ENCODE measurements at regions not wholly inside any gene's neighbourhood (a gene's known extent, or its start where the extent isn't known, plus 50 kb on each side); places are given as distances from the start of the nearest gene placed in this dataset.

DNA sequence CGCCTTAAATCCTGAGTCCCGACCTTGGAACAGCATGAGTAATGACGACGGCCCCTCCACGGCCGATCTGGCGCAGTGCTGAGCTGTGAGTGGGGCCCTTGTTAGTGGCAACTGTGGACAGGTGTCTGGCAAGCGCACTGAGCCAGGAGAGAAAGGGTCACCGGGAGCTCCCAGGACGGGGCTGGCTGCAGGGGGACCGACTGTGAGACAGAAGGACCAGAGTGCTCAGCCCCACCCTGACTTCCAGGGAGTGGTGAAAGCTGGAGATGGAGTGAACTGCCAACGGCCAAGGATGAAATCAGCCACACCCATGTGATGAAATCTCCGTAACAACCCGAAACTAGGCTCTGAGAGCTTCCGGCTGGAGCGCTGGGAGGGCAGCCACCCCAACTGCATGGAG, 228.6 kb downstream of the BRD1 start:
- Histone ChIP-seq H3K4me3 (no peak overlapping the region), H3K36me3 (replicated peaks) (peaks cover 14% of the 10 kb centered on the region), H3K4me1 (no peaks in the 10 kb centered on the region), H3K9me3 (peaks cover under 1% of the 10 kb centered on the region; the same call in 1 of the 2 replicates), H3K27me3 (ENCODE audit: low read depth) (no peaks in the 10 kb centered on the region)
- in situ Hi-C loops (cut with MboI; ENCODE audit: low sequenced_read_pairs): no loop called here
- no peak for DNase-seq (ENCODE audit: low spot score in 2 of 2)

DNA sequence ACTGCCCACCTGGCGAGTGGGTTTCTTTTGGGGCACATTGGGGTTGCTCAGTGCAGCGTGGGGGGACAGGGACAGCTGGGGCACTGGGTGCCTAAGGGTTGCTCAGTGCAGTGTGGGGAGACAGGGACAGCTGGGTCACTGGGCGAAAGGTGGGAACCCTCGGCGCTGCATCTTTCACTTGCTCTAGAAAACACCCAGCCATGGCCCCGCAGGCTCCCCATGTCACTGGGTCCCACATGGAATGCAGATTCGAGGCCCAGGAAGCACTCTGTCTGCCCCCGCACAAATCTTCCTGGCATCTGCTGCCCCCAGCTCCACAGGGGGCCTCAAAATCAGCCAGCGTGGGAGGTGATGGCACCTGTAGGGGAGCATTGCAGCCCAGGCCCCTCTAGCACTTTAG, 229.3 kb downstream of the BRD1 start:
- Histone ChIP-seq H3K4me3 (no peak overlapping the region), H3K4me1 (no peaks in the 10 kb centered on the region), H3K27me3 (ENCODE audit: low read depth) (no peaks in the 10 kb centered on the region), H3K9me3 (no peaks in the 10 kb centered on the region; the same call in 1 of the 2 replicates), H3K36me3 (replicated peaks) (peaks cover 16% of the 10 kb centered on the region)
- in situ Hi-C loops (cut with MboI; ENCODE audit: low sequenced_read_pairs): no loop called here
- DNase-seq (ENCODE audit: low spot score in 2 of 2): no peak

DNA sequence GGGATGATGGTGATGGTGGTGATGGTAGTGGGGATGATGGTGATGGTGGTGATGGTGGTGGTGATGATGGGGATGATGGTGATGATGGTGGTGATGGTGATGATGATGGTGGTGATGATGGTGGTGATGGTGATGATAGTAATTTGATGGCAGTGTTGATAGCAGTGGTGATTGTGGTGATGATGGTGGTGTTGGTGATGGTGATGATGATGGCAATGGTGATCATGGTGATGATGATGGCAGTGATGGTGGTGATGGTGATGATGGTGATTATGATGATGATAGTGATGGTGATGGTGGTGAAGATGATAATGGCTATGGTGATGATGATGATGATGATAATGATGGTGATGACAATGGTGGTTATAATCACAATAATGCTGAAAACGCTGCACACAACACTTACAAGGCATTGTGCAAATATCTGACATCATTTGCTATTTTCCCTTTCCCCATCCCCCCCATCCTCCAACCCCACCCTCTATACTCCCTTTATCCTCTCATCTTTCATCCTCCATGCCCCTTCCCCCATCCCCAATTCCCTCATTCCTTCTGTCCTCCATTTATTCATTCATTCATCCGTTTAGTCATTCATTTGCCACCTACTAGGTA, 230.1 kb downstream of the BRD1 start:
- Histone ChIP-seq H3K36me3 (replicated peaks) (peaks cover 19% of the 10 kb centered on the region), H3K4me3 (no peak overlapping the region), H3K4me1 (no peaks in the 10 kb centered on the region), H3K9me3 (no peaks in the 10 kb centered on the region; the same call in 1 of the 2 replicates), H3K27me3 (ENCODE audit: low read depth) (no peaks in the 10 kb centered on the region)
- DNase-seq (ENCODE audit: low spot score in 2 of 2): no peak
- in situ Hi-C loops (cut with MboI; ENCODE audit: low sequenced_read_pairs): no loop called here

DNA sequence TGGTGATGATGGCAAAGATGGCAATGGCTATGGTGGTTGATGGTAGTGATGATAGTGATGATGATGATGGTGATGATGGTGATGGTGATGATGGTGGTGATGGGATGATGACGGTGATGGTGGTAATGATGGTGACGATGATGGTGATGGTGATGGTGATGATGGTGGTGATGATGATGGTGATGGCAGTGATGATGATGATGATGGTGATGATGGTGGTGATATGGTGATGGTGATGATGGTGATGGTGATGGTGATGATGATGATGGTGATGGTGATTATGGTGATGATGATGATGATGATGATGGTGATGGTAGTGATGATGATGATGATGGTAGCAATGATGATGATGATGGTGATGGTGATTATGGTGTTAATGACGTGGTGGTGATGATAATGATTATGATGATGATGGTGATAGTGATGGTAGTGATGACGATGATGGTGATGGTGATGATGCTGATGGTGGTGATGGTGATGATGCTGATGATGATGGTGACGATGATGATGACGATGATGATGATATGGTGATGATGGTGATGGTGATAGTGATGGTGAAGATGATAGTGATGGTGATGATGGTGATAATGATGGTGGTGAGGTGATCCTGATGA, 232.1 kb downstream of the BRD1 start:
- in situ Hi-C loops (cut with MboI; ENCODE audit: low sequenced_read_pairs): no loop called here
- DNase-seq (ENCODE audit: low spot score in 2 of 2): no peak
- H3K4me3 ChIP-seq: no peak overlapping the region
- no peaks in the 10 kb centered on the region for H3K27me3 ChIP-seq (ENCODE audit: low read depth)
- H3K36me3 ChIP-seq (replicated peaks): peaks cover 19% of the 10 kb centered on the region
- no peaks in the 10 kb centered on the region for H3K4me1 ChIP-seq
- no peaks in the 10 kb centered on the region; the same call in 1 of the 2 replicates for H3K9me3 ChIP-seq

DNA sequence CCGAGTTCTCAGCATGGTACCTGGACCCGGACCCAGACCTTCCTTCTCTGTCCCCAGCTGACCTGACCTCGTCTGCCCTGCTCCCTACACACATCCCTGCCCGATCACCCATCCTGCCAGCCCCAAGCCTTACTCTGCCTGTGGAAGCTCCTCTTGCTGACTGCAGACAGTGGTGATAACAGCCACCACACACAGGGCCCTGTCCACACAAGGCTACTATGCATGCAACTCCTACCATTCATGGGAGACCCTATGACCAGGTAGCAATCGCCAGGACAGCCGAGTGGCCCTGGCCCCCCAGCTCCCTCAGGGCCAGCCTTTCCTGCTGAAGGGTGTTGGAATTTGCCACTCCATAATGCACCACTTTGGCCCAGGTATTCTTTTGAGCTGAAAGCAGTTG, 233.6 kb downstream of the BRD1 start:
- Histone ChIP-seq H3K4me1 (no peaks in the 10 kb centered on the region), H3K36me3 (replicated peaks) (peaks cover 19% of the 10 kb centered on the region), H3K27me3 (ENCODE audit: low read depth) (no peaks in the 10 kb centered on the region), H3K9me3 (no peaks in the 10 kb centered on the region; the same call in 1 of the 2 replicates), H3K4me3 (no peak overlapping the region)
- DNase-seq (ENCODE audit: low spot score in 2 of 2): no peak
- in situ Hi-C loops (cut with MboI; ENCODE audit: low sequenced_read_pairs): no loop called here

DNA sequence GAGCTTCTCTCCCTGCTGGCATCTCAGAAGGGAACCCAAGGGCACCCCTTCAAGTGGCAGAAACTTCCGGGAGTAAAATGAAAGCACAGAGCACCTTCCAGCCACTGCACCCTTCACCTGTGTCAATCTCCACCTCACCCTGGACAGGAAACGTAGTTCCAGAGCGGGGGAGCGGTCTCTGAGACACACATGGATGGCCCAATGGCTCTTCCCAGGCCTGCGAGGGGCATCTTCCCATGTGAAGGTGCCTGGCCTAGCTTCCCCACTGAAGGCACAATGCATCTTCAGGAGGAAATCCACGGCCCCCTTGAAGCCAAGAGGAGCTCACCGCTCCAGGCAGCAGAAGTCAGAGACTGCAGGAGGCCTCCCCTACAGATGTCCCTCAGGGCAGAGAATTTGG, 234.2 kb downstream of the BRD1 start:
- DNase-seq (ENCODE audit: low spot score in 2 of 2): no peak
- no peaks in the 10 kb centered on the region; the same call in 1 of the 2 replicates for H3K9me3 ChIP-seq
- no peaks in the 10 kb centered on the region for H3K27me3 ChIP-seq (ENCODE audit: low read depth)
- no peak overlapping the region for H3K4me3 ChIP-seq
- H3K4me1 ChIP-seq: no peaks in the 10 kb centered on the region
- in situ Hi-C loops (cut with MboI; ENCODE audit: low sequenced_read_pairs): no loop called here
- H3K36me3 ChIP-seq (replicated peaks): peaks cover 19% of the 10 kb centered on the region

DNA sequence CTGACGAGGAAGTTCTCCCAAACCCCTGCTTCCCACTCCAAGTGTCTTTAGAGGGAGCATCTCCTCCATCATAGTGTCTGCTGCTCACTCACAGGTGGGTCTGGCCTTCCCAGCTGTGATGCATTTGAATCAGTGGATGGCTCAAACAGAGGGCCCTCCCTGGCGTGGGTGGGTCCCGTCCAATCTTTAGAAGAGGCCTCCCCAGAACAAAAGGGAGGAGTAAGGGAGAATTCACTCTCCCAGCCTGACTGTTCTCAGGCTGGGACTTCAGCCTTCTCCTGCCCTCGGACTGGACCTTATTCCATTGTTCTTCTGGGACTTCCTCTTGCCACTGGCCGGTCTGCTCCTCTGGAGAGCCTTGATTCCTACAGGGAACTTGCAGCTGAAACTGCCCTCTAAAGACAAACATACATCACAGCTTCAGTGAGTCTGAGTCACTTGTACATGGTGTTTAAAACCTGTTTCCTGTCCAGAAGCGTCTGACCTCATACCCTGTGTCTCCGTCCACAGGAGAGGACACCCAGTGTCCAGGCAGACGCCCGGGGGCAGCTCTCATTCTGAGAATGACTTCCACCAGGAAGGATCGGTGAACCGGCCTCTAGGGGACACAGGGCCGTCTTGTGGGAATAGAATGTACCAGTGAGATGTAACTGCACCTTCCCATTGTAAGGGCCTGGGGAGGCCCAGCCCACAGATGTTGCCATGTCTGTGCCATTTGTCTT, 234.7 kb downstream of the BRD1 start:
- no peak for DNase-seq (ENCODE audit: low spot score in 2 of 2)
- no peaks in the 10 kb centered on the region; the same call in 1 of the 2 replicates for H3K9me3 ChIP-seq
- in situ Hi-C loops (cut with MboI; ENCODE audit: low sequenced_read_pairs): no loop called here
- H3K4me3 ChIP-seq: no peak overlapping the region
- H3K27me3 ChIP-seq (ENCODE audit: low read depth): no peaks in the 10 kb centered on the region
- peaks cover 19% of the 10 kb centered on the region for H3K36me3 ChIP-seq (replicated peaks)
- no peaks in the 10 kb centered on the region for H3K4me1 ChIP-seq

DNA sequence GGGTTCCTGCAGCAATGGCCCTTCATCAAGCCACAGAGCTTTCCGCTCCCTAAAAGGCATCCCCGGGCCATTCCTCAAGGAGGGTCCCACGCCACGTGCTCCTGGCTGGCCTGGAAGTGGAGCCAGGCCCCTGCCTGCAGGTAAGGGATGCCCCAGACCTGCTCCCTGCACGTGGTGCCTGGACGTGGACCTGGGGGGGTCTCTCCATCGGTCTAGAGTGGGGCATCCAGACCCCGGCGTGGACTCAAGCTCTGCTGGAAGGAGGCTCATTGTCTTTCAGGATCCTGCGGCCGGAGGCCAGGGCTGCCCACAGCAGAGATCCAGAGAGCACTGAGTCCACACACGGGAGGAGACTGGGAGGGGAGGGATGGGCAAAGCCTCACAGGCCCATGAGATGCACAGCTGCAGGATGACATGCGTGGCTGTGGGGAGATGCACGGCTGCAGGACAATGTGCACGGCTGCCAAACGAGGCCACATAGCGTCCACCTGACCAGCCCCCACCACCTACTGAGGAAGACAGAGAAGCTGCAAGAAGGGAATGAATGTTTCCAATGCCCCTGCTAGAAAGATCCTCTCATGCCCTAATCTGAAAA, 236.7 kb downstream of the BRD1 start:
- in situ Hi-C loops (cut with MboI; ENCODE audit: low sequenced_read_pairs): no loop called here
- no peaks in the 10 kb centered on the region; the same call in 1 of the 2 replicates for H3K9me3 ChIP-seq
- H3K36me3 ChIP-seq (replicated peaks): peaks cover 19% of the 10 kb centered on the region
- no peak for DNase-seq (ENCODE audit: low spot score in 2 of 2)
- H3K27me3 ChIP-seq (ENCODE audit: low read depth): no peaks in the 10 kb centered on the region
- no peak overlapping the region for H3K4me3 ChIP-seq
- H3K4me1 ChIP-seq: no peaks in the 10 kb centered on the region

DNA sequence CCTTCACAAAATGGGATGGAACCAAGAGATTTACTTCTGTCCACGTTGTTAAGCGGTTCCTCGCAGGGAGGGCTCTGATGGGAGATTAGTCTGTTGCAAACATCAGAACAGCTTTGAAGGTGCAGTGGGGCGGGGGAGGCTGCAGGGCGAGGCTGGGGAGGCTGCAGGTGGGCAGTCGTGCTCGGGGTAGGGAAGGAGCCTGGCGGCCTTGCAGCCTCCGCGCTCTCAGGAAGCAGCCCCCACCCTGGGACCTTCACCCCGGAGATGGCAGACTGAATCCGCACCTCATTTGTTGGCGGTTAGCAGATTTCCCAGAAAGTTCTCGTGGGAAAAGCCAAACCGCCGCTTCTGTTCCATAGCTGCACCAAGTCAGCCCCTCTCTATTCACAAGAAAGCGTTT, 237.3 kb downstream of the BRD1 start:
- in situ Hi-C loops (cut with MboI; ENCODE audit: low sequenced_read_pairs): no loop called here

DNA sequence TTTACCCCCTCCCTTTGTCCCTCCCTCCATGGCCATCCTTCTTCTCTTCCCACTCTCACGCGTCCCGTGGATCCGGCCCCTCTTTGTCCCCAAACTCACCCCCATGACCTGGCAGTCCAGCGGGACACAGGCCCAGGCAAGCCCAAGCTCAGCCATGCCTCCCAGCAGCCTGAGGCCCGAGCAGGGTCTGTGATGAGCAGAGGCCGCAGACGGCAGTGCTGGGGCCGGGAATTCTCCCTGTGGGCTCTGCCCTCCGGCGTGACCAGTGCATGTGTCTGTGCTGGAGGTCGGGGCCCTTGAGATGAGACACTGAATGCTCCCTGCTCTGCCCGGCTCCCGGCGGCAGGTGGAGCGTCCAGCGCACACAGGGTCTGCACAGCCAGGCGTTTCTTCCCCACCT, 237.9 kb downstream of the BRD1 start:
- in situ Hi-C loops (cut with MboI; ENCODE audit: low sequenced_read_pairs): no loop called here
- no peak for DNase-seq (ENCODE audit: low spot score in 2 of 2)
- H3K27me3 ChIP-seq (ENCODE audit: low read depth): no peaks in the 10 kb centered on the region
- H3K36me3 ChIP-seq (replicated peaks): peaks cover 9% of the 10 kb centered on the region
- no peak overlapping the region for H3K4me3 ChIP-seq
- H3K4me1 ChIP-seq: no peaks in the 10 kb centered on the region
- H3K9me3 ChIP-seq: no peaks in the 10 kb centered on the region; the same call in 1 of the 2 replicates

More for the DNA sequence above, 237.3 kb downstream of the BRD1 start:
- H3K27me3 ChIP-seq (ENCODE audit: low read depth): no peaks in the 10 kb centered on the region
- no peaks in the 10 kb centered on the region for H3K4me1 ChIP-seq
- peaks cover 13% of the 10 kb centered on the region for H3K36me3 ChIP-seq (replicated peaks)
- no peaks in the 10 kb centered on the region; the same call in 1 of the 2 replicates for H3K9me3 ChIP-seq
- H3K4me3 ChIP-seq: no peak overlapping the region
- no peak for DNase-seq (ENCODE audit: low spot score in 2 of 2)

DNA sequence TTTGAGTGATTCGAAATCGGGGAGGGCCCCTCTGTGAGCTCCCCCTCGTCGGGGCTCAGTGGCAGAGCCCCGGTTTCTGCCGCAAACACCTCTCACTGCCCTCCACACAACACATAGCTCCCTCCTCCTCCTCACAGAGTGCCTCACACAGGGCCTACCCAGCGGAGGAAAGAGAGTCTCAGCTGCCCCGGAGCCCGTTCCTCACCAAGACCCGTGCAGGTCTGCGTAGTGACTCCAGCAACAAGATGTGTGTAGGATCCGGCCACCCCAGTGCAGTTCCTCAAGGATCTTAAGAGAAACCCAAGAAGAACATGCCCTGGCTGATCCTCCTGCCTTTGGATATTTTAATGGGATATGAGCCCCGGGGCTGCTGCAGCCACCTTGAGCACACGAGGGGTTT, 238.4 kb downstream of the BRD1 start:
- H3K27me3 ChIP-seq (ENCODE audit: low read depth): no peaks in the 10 kb centered on the region

DNA sequence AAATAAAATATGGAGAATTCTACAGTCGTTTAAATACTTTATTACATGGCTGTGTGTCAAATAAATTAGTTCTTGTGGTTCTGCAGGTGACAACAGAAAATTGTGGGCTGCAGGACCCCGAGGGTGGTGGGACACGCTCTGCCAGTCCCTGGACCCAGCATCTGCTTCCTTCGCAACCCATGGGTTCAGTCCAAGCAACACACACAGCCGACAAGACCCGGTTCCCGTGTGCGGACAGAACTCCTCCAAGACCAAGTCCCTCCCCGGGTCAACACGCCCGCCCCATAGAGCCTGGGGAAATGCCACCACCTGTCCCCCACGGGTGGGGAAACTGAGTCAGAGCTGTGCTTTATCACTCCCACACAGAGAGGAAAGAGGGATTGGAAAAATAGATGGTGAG, 238.9 kb downstream of the BRD1 start:
- H3K9me3 ChIP-seq: no peaks in the 10 kb centered on the region
- no peaks in the 10 kb centered on the region for H3K4me1 ChIP-seq
- H3K27me3 ChIP-seq (ENCODE audit: low read depth): no peaks in the 10 kb centered on the region
- H3K36me3 ChIP-seq (replicated peaks): peaks cover 9% of the 10 kb centered on the region
- H3K4me3 ChIP-seq: no peak overlapping the region
- no peak for DNase-seq (ENCODE audit: low spot score in 2 of 2)
- in situ Hi-C loops (cut with MboI; ENCODE audit: low sequenced_read_pairs): no loop called here

More for the DNA sequence above, 238.4 kb downstream of the BRD1 start:
- Histone ChIP-seq H3K36me3 (replicated peaks) (peaks cover 9% of the 10 kb centered on the region), H3K4me3 (no peak overlapping the region), H3K4me1 (no peaks in the 10 kb centered on the region), H3K9me3 (no peaks in the 10 kb centered on the region)
- in situ Hi-C loops (cut with MboI; ENCODE audit: low sequenced_read_pairs): no loop called here
- DNase-seq (ENCODE audit: low spot score in 2 of 2): no peak

DNA sequence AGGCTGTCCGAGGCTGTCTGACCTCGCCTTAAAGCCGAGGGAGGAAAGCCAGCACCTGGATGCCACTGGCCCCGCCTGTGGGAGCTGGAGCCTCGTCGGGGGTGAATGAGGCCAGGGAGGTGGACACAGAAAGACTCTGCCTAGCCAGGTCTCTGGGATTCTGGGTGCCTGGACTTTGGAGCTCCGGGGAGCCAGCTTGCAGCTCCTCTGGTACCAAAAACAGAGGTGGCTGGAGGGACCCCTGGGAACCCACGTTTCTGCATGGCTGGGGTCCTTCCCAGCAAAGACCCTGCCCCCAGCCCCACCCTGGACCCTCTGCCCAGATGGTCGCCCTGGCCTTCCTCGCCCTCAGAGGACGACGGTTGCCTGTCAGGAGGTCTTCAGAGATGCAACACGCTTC, 239.7 kb downstream of the BRD1 start:
- H3K4me1 ChIP-seq: no peaks in the 10 kb centered on the region
- H3K36me3 ChIP-seq (replicated peaks): peaks cover 4% of the 10 kb centered on the region
- H3K4me3 ChIP-seq: no peak overlapping the region
- in situ Hi-C loops (cut with MboI; ENCODE audit: low sequenced_read_pairs): no loop called here
- DNase-seq (ENCODE audit: low spot score in 2 of 2): no peak
- no peaks in the 10 kb centered on the region for H3K9me3 ChIP-seq
- no peaks in the 10 kb centered on the region for H3K27me3 ChIP-seq (ENCODE audit: low read depth)

DNA sequence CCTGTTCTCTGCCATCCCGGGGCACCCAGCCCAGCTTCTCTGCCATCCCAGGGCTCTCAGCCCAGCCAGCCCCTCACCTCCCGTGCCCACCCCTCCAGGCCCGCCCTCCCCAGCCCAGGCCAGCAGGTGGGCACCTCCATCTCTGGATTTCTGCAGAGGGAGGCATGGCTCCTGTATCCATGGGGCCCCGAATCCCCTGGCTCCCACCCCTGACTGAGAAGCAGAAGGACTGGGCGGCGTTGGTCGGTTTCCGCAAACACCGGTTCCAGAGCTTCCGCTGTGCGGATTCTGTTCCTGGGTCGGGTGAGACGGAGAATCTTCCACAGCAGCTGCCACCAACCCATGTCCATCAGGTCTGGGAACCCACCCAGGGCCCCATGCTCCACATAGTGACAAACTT, 240.3 kb downstream of the BRD1 start:
- H3K9me3 ChIP-seq: no peaks in the 10 kb centered on the region
- H3K4me1 ChIP-seq: no peaks in the 10 kb centered on the region
- H3K27me3 ChIP-seq (ENCODE audit: low read depth): no peaks in the 10 kb centered on the region
- H3K36me3 ChIP-seq (replicated peaks): peaks cover 4% of the 10 kb centered on the region
- in situ Hi-C loops (cut with MboI; ENCODE audit: low sequenced_read_pairs): no loop called here
- H3K4me3 ChIP-seq: no peak overlapping the region
- DNase-seq (ENCODE audit: low spot score in 2 of 2): no peak
